ENCODE measurements at regions not wholly inside any gene's neighbourhood (a gene's known extent, or its start where the extent isn't known, plus 50 kb on each side); places are given as distances from the start of the nearest gene placed in this dataset.
A peak's percentile ranks its signal among the peaks of the same experiment; 100 is the strongest.

GRCh38 chr14:71363946-71364925, 457.0 kb downstream of the PCNX1 start:
- no peak for DNase-seq
- intact Hi-C loops (cut with DNase I; ENCODE audit: low total_unique reads) = no loop called here
- H3K36me3 ChIP-seq = no peaks in the 10 kb centered on the region
- WGBS, 5 donors = 76 to 87% (median 82%) methylated on average over 8 of the region's 8 CpGs
- H3K27me3 ChIP-seq (replicated peaks in 1 of 7) = no peaks in the 10 kb centered on the region
- H3K4me1 ChIP-seq = peaks cover 17 to 75% (median 61%) of the 10 kb centered on the region in 6 donors
- H3K27ac ChIP-seq = peak overlapping the region; percentile 48 to 89 (median 74)
- TF ChIP-seq POLR2A (IDR thresholded peaks at IDR 0.05) (no peak), POLR2AphosphoS5 (IDR thresholded peaks at IDR 0.05) (no peak)
- TF ChIP-seq, protein P1, sequence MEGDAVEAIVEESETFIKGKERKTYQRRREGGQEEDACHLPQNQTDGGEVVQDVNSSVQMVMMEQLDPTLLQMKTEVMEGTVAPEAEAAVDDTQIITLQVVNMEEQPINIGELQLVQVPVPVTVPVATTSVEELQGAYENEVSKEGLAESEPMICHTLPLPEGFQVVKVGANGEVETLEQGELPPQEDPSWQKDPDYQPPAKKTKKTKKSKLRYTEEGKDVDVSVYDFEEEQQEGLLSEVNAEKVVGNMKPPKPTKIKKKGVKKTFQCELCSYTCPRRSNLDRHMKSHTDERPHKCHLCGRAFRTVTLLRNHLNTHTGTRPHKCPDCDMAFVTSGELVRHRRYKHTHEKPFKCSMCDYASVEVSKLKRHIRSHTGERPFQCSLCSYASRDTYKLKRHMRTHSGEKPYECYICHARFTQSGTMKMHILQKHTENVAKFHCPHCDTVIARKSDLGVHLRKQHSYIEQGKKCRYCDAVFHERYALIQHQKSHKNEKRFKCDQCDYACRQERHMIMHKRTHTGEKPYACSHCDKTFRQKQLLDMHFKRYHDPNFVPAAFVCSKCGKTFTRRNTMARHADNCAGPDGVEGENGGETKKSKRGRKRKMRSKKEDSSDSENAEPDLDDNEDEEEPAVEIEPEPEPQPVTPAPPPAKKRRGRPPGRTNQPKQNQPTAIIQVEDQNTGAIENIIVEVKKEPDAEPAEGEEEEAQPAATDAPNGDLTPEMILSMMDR (IDR thresholded peaks at IDR 0.05 in 8 of 11, conservative IDR thresholded peaks at IDR 0.05 in 3 of 11) = no peak
- no peaks in the 10 kb centered on the region for H3K9me3 ChIP-seq
- no peak overlapping the region for H3K4me3 ChIP-seq

DNA sequence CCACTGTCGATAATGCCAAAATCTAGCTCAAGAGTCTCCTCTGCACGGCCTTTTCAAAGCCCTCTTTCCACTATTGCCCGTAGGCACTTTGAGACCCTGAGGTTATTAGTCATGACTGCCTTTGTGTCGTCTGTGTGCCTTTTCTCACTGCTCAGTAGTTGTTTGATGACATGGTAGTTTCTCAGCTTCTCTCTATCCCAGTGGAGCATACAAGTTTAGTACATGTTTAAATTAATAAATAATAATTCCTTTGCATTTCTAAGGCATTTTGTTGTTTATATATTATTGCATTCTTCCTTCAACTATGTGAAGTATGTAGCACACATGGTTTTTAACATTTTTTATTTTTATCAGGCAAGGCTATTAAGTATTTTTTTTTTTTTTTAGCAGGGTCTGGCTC, 458.1 kb downstream of the PCNX1 start:
- intact Hi-C loops (cut with DNase I; ENCODE audit: low total_unique reads) = no loop called here
- Histone ChIP-seq H3K27ac (peak overlapping the region in 5 of 8 donors; percentile 72 to 89 (median 77)), H3K36me3 (no peaks in the 10 kb centered on the region), H3K27me3 (replicated peaks in 1 of 7) (no peaks in the 10 kb centered on the region), H3K9me3 (no peaks in the 10 kb centered on the region), H3K4me3 (no peak overlapping the region), H3K4me1 (peaks cover 17 to 65% (median 54%) of the 10 kb centered on the region in 6 donors)
- TF ChIP-seq, protein P1 (IDR thresholded peaks at IDR 0.05 in 8 of 11, conservative IDR thresholded peaks at IDR 0.05 in 3 of 11) = no peak
- no peak for TF ChIP-seq POLR2AphosphoS5 (IDR thresholded peaks at IDR 0.05)
- no peak for TF ChIP-seq POLR2A (IDR thresholded peaks at IDR 0.05)
- no peak for DNase-seq
- WGBS, 5 donors = 83 to 93% (median 89%) methylated on average over 4 of the region's 4 CpGs

GRCh38 chr14:71366861-71367260, 459.6 kb downstream of the PCNX1 start:
- TF ChIP-seq, protein P1 (IDR thresholded peaks at IDR 0.05 in 8 of 11, conservative IDR thresholded peaks at IDR 0.05 in 3 of 11) = no peak
- TF ChIP-seq POLR2A (IDR thresholded peaks at IDR 0.05) (no peak), POLR2AphosphoS5 (IDR thresholded peaks at IDR 0.05) (no peak)
- WGBS, 5 donors = 92 to 95% (median 94%) methylated on average over 4 of the region's 4 CpGs
- Histone ChIP-seq H3K27me3 (replicated peaks in 1 of 7) (no peaks in the 10 kb centered on the region), H3K4me1 (peaks cover 22 to 65% (median 49%) of the 10 kb centered on the region in 6 donors), H3K9me3 (no peaks in the 10 kb centered on the region), H3K27ac (peak overlapping the region in 1 of 8 donors; percentile 60), H3K36me3 (no peaks in the 10 kb centered on the region), H3K4me3 (no peak overlapping the region)
- DNase-seq = no peak
- intact Hi-C loops (cut with DNase I; ENCODE audit: low total_unique reads) = no loop called here
